ENCODE measurements at regions not wholly inside any gene's neighbourhood (a gene's known extent, or its start where the extent isn't known, plus 50 kb on each side); places are given as distances from the start of the nearest gene placed in this dataset.
"Not testable (repeated sequence)": the region's sequence is repeated elsewhere in the genome, so short reads cannot be mapped to it uniquely, and the experiment has no call there.

GRCh38 chr11:29231991-29232390 is 784.8 kb downstream of the KCNA4 start:
- no peak for DNase-seq

- DNase-seq, result no peak
Measured at GRCh38 chr11:29231586-29231985, 785.2 kb downstream of the KCNA4 start.

- DNase-seq, result no peak
Measured at GRCh38 chr11:29227811-29228210, 789.0 kb downstream of the KCNA4 start.

GRCh38 chr11:29224739-29225384 is 792.0 kb downstream of the KCNA4 start:
- no peak for DNase-seq

- DNase-seq, result not testable (repeated sequence)
Measured at GRCh38 chr11:29219531-29219930, 797.3 kb downstream of the KCNA4 start.

GRCh38 chr11:29217901-29218300 is 798.9 kb downstream of the KCNA4 start:
- DNase-seq, result no peak

GRCh38 chr11:29214833-29215232 is 802.0 kb downstream of the KCNA4 start:
- no peak for DNase-seq

GRCh38 chr11:29211202-29211601 is 805.6 kb downstream of the KCNA4 start:
- DNase-seq, result no peak

- no peak for DNase-seq
Measured at GRCh38 chr11:29210426-29210825, 806.4 kb downstream of the KCNA4 start.

- DNase-seq, result no peak
Measured at GRCh38 chr11:29208117-29208516, 808.7 kb downstream of the KCNA4 start.

GRCh38 chr11:29200791-29201562 is 815.9 kb downstream of the KCNA4 start:
- no peak for DNase-seq

- no peak for DNase-seq
Measured at GRCh38 chr11:29190313-29190712, 826.5 kb downstream of the KCNA4 start.

GRCh38 chr11:29187215-29187614 is 829.6 kb downstream of the KCNA4 start:
- no peak for DNase-seq

GRCh38 chr11:29184939-29185890 is 831.6 kb downstream of the KCNA4 start:
- no peak for DNase-seq

GRCh38 chr11:29183301-29183700 is 833.5 kb downstream of the KCNA4 start:
- no peak for DNase-seq

- no peak for DNase-seq
Measured at GRCh38 chr11:29173660-29174062, 843.2 kb downstream of the KCNA4 start.

GRCh38 chr11:29171360-29171950 is 845.4 kb downstream of the KCNA4 start:
- no peak for DNase-seq

- DNase-seq, result no peak
Measured at GRCh38 chr11:29166306-29166705, 850.5 kb downstream of the KCNA4 start.

GRCh38 chr11:29163231-29163630 is 853.6 kb downstream of the KCNA4 start:
- DNase-seq, result no peak

GRCh38 chr11:29162491-29162890 is 854.3 kb downstream of the KCNA4 start:
- no peak for DNase-seq

- no peak for DNase-seq
Measured at GRCh38 chr11:29161191-29161590, 855.6 kb downstream of the KCNA4 start.

GRCh38 chr11:29159552-29160465 is 857.0 kb downstream of the KCNA4 start:
- no peak for DNase-seq
